GM13977 (cell line): ENCODE measurements at regions not wholly inside any gene's neighbourhood (a gene's known extent, or its start where the extent isn't known, plus 50 kb on each side); places are given as distances from the start of the nearest gene placed in this dataset.

Source experiments
- DNase-seq: peaks from one replicate; pipeline ENCODE4 v3.0.0; 2012; ENCODE audit warnings: low spot score
- CTCF ChIP-seq: IDR thresholded peaks from 2 replicates; pipeline ENCODE4 v1.5.1; 2012; ENCODE audit warnings: mild to moderate bottlenecking, control low read depth; ENCODE audit not compliant: insufficient read depth; ENCODE audit errors: extremely low read depth, missing control alignments
- in situ Hi-C: fragments of 300-500 bp; cut with MboI; formaldehyde crosslinking; loops from one replicate; pipeline ENCODE4 v1.12.0; 2022; ENCODE audit warnings: low sequenced_read_pairs, low pct_unique_long_range_greater_than_20kb, mixed read lengths, inconsistent platforms; ENCODE audit not compliant: unreplicated experiment

DNA sequence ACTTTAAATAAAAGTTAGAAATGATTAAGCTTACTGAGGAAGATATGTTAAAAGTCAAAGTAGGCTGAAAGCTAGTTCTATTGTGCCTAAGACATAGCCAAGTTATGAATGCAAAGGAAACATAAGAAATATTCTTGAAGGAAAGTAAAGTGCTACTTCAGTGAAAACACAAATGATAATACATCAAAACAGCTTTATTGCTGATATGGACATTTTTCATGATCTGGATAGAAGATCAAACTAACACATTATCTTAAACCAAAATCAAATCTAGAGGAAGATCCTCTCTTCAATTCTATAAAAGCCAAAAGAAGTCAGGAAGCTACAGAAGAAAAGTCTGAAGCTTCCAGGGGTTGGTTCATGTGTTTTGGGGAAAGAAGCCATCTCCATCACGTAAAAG is 545.9 kb downstream of the COL11A1 start:
- DNase-seq: no peak
- no peak for TF ChIP-seq CTCF
- in situ Hi-C loops: no loop called here

GRCh38 chr1:102550729-102551384 is 554.1 kb upstream of the OLFM3 start:
- peak; percentile 57 for TF ChIP-seq CTCF
- DNase-seq: no peak
- in situ Hi-C loops: no loop called here

DNA sequence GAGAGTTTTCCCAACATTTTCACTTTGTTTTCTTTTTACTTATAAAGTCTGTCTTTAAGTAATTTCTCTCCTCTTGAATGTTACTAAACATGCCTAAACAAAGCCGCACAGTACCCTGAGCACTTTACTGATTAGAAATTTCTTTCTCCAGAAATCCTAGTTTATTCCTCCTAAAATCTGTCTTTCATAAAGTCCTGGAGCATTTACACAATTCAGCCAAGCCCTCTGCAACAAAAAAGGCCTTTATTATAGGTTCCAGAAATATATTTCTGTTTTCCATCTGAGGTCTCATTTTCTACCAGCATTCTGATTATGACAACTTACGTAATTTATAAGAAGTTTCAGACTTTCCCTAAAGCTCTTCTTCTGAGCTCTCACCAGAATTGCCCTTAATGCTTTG is 549.5 kb upstream of the OLFM3 start:
- in situ Hi-C loops: no loop called here
- no peak for TF ChIP-seq CTCF
- DNase-seq: no peak

- DNase-seq: no peak
- in situ Hi-C loops: no loop called here
- no peak for TF ChIP-seq CTCF
These were observed 539.2 kb upstream of the OLFM3 start for GRCh38 chr1:102535829-102536505.

GRCh38 chr1:102531036-102531435 is 534.3 kb upstream of the OLFM3 start:
- in situ Hi-C loops: no loop called here
- TF ChIP-seq CTCF: no peak
- no peak for DNase-seq

GRCh38 chr1:102529446-102529845 is 532.7 kb upstream of the OLFM3 start:
- no peak for TF ChIP-seq CTCF
- no peak for DNase-seq
- in situ Hi-C loops: no loop called here
